NB4 (cell line): ENCODE measurements at regions not wholly inside any gene's neighbourhood (a gene's known extent, or its start where the extent isn't known, plus 50 kb on each side); places are given as distances from the start of the nearest gene placed in this dataset.

ENCODE experiments used
- DNase-seq: peaks from one replicate; pipeline ENCODE4 v3.0.0; 2010; ENCODE audit warnings: low read depth
- H3K4me3 ChIP-seq: one replicate; pipeline ENCODE4 v1.5.1; 2011; ENCODE audit warnings: mild to moderate bottlenecking, low read depth, low read length, moderate library complexity
- CTCF ChIP-seq: IDR thresholded peaks from one replicate; pipeline ENCODE4 v1.5.1; 2012; ENCODE audit warnings: low read depth, low read length
- MAX ChIP-seq: IDR thresholded peaks from 2 replicates; pipeline ENCODE4 v1.6.1; 2011; ENCODE audit warnings: low read depth, low read length
- MYC ChIP-seq: IDR thresholded peaks from 2 replicates; pipeline ENCODE4 v1.6.1; 2011; ENCODE audit warnings: low read depth, low read length
- POLR2A ChIP-seq: IDR thresholded peaks from 2 replicates; pipeline ENCODE4 v1.6.1; 2011; ENCODE audit warnings: mild to moderate bottlenecking; ENCODE audit not compliant: insufficient read length; ENCODE audit errors: extremely low read depth

GRCh38 chr7:7117935-7118586, 64.3 kb upstream of the C1GALT1 start:
- DNase-seq, result no peak
- H3K4me3 ChIP-seq, result no peak overlapping the region
- no peak for TF ChIP-seq MYC
- no peak for TF ChIP-seq POLR2A
- TF ChIP-seq CTCF, result no peak
- no peak for TF ChIP-seq MAX

- H3K4me3 ChIP-seq, result no peak overlapping the region
- TF ChIP-seq CTCF, result no peak
- no peak for TF ChIP-seq MYC
- TF ChIP-seq POLR2A, result no peak
- TF ChIP-seq MAX, result no peak
- DNase-seq, result no peak
Observed at GRCh38 chr7:7118822-7119221, 63.5 kb upstream of the C1GALT1 start.

- no peak for DNase-seq
- no peak overlapping the region for H3K4me3 ChIP-seq
- TF ChIP-seq MYC, result no peak
Observed at GRCh38 chr7:7119729-7120128, 62.6 kb upstream of the C1GALT1 start.

- H3K4me3 ChIP-seq, result no peak overlapping the region
- no peak for DNase-seq
- TF ChIP-seq CTCF, result no peak
- TF ChIP-seq MAX, result no peak
- no peak for TF ChIP-seq MYC
- TF ChIP-seq POLR2A, result no peak
Observed at GRCh38 chr7:7122033-7122478, 60.3 kb upstream of the C1GALT1 start.

GRCh38 chr7:7122701-7123281, 59.6 kb upstream of the C1GALT1 start:
- DNase-seq, result no peak
- H3K4me3 ChIP-seq, result no peak overlapping the region
- TF ChIP-seq MYC (no peak), POLR2A (no peak), CTCF (no peak), MAX (no peak)

- TF ChIP-seq MAX (no peak), POLR2A (no peak), MYC (no peak), CTCF (no peak)
- no peak for DNase-seq
- no peak overlapping the region for H3K4me3 ChIP-seq
Observed at GRCh38 chr7:7125963-7126362, 56.4 kb upstream of the C1GALT1 start.
